PC-9 (cell line): ENCODE measurements at regions not wholly inside any gene's neighbourhood (a gene's known extent, or its start where the extent isn't known, plus 50 kb on each side); places are given as distances from the start of the nearest gene placed in this dataset.

Source experiments
- EZH2 ChIP-seq: fragments of 200-600 bp; sonication (generic); IDR thresholded peaks from 2 replicates; pipeline ENCODE4 v1.8.0; 2017; ENCODE audit warnings: antibody characterized with exemption, low read depth
- TF ChIP-seq, protein P1 (sequence below): fragments of 200-600 bp; sonication (generic); conservative IDR thresholded peaks from 2 replicates; pipeline ENCODE4 v1.6.1; 2017; ENCODE audit warnings: mixed run types, antibody characterized with exemption, mild to moderate bottlenecking, moderate library complexity

DNA sequence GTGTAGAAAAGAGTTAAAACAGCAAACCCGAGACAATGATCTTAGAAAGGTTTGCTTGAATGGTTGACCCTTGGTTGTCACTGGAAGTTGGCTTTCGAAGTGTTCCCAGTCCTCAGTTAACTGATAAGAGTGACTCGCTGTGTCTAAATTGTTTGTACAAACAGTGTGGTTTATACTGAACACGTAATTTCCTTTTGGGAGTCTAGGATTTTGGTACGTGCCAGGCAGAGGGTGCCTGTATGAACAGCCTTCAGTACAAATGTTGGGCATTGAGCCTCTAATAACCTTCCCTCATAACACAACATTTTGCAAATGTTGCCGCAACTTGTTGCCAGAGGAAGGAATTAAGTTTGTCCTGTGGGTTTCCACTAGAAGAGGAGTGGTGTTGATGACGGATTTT is 95.8 kb upstream of the DPP10 start:
- TF ChIP-seq, protein P1, sequence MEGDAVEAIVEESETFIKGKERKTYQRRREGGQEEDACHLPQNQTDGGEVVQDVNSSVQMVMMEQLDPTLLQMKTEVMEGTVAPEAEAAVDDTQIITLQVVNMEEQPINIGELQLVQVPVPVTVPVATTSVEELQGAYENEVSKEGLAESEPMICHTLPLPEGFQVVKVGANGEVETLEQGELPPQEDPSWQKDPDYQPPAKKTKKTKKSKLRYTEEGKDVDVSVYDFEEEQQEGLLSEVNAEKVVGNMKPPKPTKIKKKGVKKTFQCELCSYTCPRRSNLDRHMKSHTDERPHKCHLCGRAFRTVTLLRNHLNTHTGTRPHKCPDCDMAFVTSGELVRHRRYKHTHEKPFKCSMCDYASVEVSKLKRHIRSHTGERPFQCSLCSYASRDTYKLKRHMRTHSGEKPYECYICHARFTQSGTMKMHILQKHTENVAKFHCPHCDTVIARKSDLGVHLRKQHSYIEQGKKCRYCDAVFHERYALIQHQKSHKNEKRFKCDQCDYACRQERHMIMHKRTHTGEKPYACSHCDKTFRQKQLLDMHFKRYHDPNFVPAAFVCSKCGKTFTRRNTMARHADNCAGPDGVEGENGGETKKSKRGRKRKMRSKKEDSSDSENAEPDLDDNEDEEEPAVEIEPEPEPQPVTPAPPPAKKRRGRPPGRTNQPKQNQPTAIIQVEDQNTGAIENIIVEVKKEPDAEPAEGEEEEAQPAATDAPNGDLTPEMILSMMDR: no peak
- no peak for TF ChIP-seq EZH2
